ENCODE measurements at regions not wholly inside any gene's neighbourhood (a gene's known extent, or its start where the extent isn't known, plus 50 kb on each side); places are given as distances from the start of the nearest gene placed in this dataset.

GRCh38 chr6:40265615-40266014 lies 321.5 kb downstream of the LRFN2 start:
- H2AFZ ChIP-seq (ENCODE audit: low read depth, low read length), result no peak overlapping the region
- no peaks in the 10 kb centered on the region for H3K36me3 ChIP-seq (ENCODE audit: insufficient read depth, low read length)
- no peak overlapping the region for H3K4me2 ChIP-seq (ENCODE audit: low read length)
- Mint-ChIP-seq H3K4me3 (ENCODE audit: unreplicated experiment) (no peak overlapping the region), H3K4me1 (ENCODE audit: low read depth, unreplicated experiment) (peaks cover 3% of the 10 kb centered on the region), H3K27me3 (ENCODE audit: low read depth, unreplicated experiment) (peaks cover 35% of the 10 kb centered on the region), H3K9me3 (ENCODE audit: unreplicated experiment) (peaks cover 3% of the 10 kb centered on the region), H3K36me3 (ENCODE audit: low read depth, unreplicated experiment) (no peaks in the 10 kb centered on the region), H3K27ac (ENCODE audit: unreplicated experiment) (no peak overlapping the region)
- no peak for FAIRE-seq
- no peak overlapping the region for H3K4me3 ChIP-seq (ENCODE audit: insufficient read depth, low read depth, low read length)
- no peaks in the 10 kb centered on the region for H3K4me1 ChIP-seq (ENCODE audit: insufficient read depth, low read length)
- no peak overlapping the region for H3K9ac ChIP-seq (ENCODE audit: low read length)
- H3K27me3 ChIP-seq (ENCODE audit: insufficient read depth, low read length), result no peaks in the 10 kb centered on the region
- TF ChIP-seq EZH2 (IDR thresholded peaks at IDR 0.05; ENCODE audit: insufficient read depth, low read length) (no peak), CTCF (IDR thresholded peaks at IDR 0.05; ENCODE audit: insufficient read depth, low read depth, low read length) (no peak)
- DNase-seq (ENCODE audit: low read depth), result no peak
- H3K9me3 ChIP-seq (ENCODE audit: insufficient read depth, low read depth, low read length), result peaks cover 2% of the 10 kb centered on the region
- H4K20me1 ChIP-seq (ENCODE audit: insufficient read depth, low read length), result no peaks in the 10 kb centered on the region
- H3K79me2 ChIP-seq (ENCODE audit: insufficient read depth, low read length), result no peaks in the 10 kb centered on the region
- no peak overlapping the region for H3K27ac ChIP-seq (ENCODE audit: low read depth, low read length)

- Histone ChIP-seq H3K4me3 (ENCODE audit: insufficient read depth, low read depth, low read length) (no peak overlapping the region), H3K79me2 (ENCODE audit: insufficient read depth, low read length) (no peaks in the 10 kb centered on the region)
These were observed 323.2 kb downstream of the LRFN2 start for GRCh38 chr6:40263970-40264369.

More at GRCh38 chr6:40263970-40264369, 323.2 kb downstream of the LRFN2 start:
- Histone ChIP-seq H3K27me3 (ENCODE audit: insufficient read depth, low read length) (no peaks in the 10 kb centered on the region), H3K27ac (ENCODE audit: low read depth, low read length) (no peak overlapping the region), H3K36me3 (ENCODE audit: insufficient read depth, low read length) (no peaks in the 10 kb centered on the region), H3K4me2 (ENCODE audit: low read length) (no peak overlapping the region), H4K20me1 (ENCODE audit: insufficient read depth, low read length) (no peaks in the 10 kb centered on the region), H3K4me1 (ENCODE audit: insufficient read depth, low read length) (no peaks in the 10 kb centered on the region), H2AFZ (ENCODE audit: low read depth, low read length) (no peak overlapping the region), H3K9ac (ENCODE audit: low read length) (no peak overlapping the region), H3K9me3 (ENCODE audit: insufficient read depth, low read depth, low read length) (peaks cover 2% of the 10 kb centered on the region)
- FAIRE-seq (no peak), DNase-seq (ENCODE audit: low read depth) (no peak)
- no peak for TF ChIP-seq CTCF (IDR thresholded peaks at IDR 0.05; ENCODE audit: insufficient read depth, low read depth, low read length)
- no peak for TF ChIP-seq EZH2 (IDR thresholded peaks at IDR 0.05; ENCODE audit: insufficient read depth, low read length)
- Mint-ChIP-seq H3K9me3 (ENCODE audit: unreplicated experiment) (peaks cover 3% of the 10 kb centered on the region), H3K27ac (ENCODE audit: unreplicated experiment) (no peak overlapping the region), H3K4me3 (ENCODE audit: unreplicated experiment) (no peak overlapping the region), H3K27me3 (ENCODE audit: low read depth, unreplicated experiment) (peaks cover 28% of the 10 kb centered on the region), H3K4me1 (ENCODE audit: low read depth, unreplicated experiment) (peaks cover 3% of the 10 kb centered on the region), H3K36me3 (ENCODE audit: low read depth, unreplicated experiment) (no peaks in the 10 kb centered on the region)

Data from astrocyte (in vitro differentiated cells and primary cell).